Neutrophil (primary cell): ENCODE measurements at regions not wholly inside any gene's neighbourhood (a gene's known extent, or its start where the extent isn't known, plus 50 kb on each side); places are given as distances from the start of the nearest gene placed in this dataset.

ENCODE experiments used
- H3K27ac ChIP-seq: fragments of 200-600 bp; sonication (generic); 2 replicates; pipeline ENCODE4 v1.5.1; 2016; ENCODE audit warnings: mild to moderate bottlenecking, moderate library complexity
- H3K27me3 ChIP-seq: fragments of 200-600 bp; sonication (generic); 2 replicates; pipeline ENCODE4 v1.6.0; 2016; ENCODE audit warnings: mild to moderate bottlenecking
- H3K36me3 ChIP-seq: fragments of 200-600 bp; sonication (generic); 2 replicates; pipeline ENCODE4 v1.5.1; 2017
- H3K4me1 ChIP-seq, 2 experiments: fragments of 200-600 bp in 1 of 2; sonication (generic) in 1 of 2; 1 replicate in 1 of 2; 2 replicates in 1 of 2; pipeline versions ENCODE4 v1.5.1 to v1.6.1; 2013 to 2016; ENCODE audit warnings: low read depth in 1 of 2, low read length in 1 of 2, mild to moderate bottlenecking in 1 of 2, moderate library complexity in 1 of 2; ENCODE audit not compliant: control insufficient read depth in 1 of 2, insufficient read depth in 1 of 2
- H3K4me3 ChIP-seq, 2 experiments: fragments of 200-600 bp in 1 of 2; sonication (generic) in 1 of 2; 1 replicate in 1 of 2; 2 replicates in 1 of 2; pipeline ENCODE4 v1.5.1; 2013 to 2016; ENCODE audit warnings: low read depth in 1 of 2, low read length in 1 of 2, mild to moderate bottlenecking in 1 of 2, moderate library complexity in 1 of 2
- H3K9me3 ChIP-seq: fragments of 200-600 bp; sonication (generic); 2 replicates; pipeline ENCODE4 v1.5.1; 2016
- CTCF ChIP-seq: fragments of 200-600 bp; sonication (generic); IDR thresholded peaks from 2 replicates; pipeline ENCODE4 v1.5.1; 2016; ENCODE audit warnings: antibody characterized with exemption

- H3K36me3 ChIP-seq, result no peaks in the 10 kb centered on the region
- TF ChIP-seq CTCF, result no peak
Observed at GRCh38 chr5:68011801-68012200, 203.8 kb upstream of the PIK3R1 start.

GRCh38 chr5:68011259-68011760, 204.2 kb upstream of the PIK3R1 start:
- H3K9me3 ChIP-seq, result no peaks in the 10 kb centered on the region
- no peaks in the 10 kb centered on the region for H3K27me3 ChIP-seq
- H3K36me3 ChIP-seq, result no peaks in the 10 kb centered on the region
- TF ChIP-seq CTCF, result no peak
- no peak overlapping the region for H3K27ac ChIP-seq
- H3K4me1 ChIP-seq, result peaks cover 13 to 15% of the 10 kb centered on the region in 2 experiments
- H3K4me3 ChIP-seq, result no peak overlapping the region

More at GRCh38 chr5:68011801-68012200, 203.8 kb upstream of the PIK3R1 start:
- H3K4me3 ChIP-seq, result no peak overlapping the region
- no peaks in the 10 kb centered on the region for H3K27me3 ChIP-seq
- H3K4me1 ChIP-seq, result peaks cover 13 to 15% of the 10 kb centered on the region in 2 experiments
- H3K27ac ChIP-seq, result no peak overlapping the region
- no peaks in the 10 kb centered on the region for H3K9me3 ChIP-seq

- TF ChIP-seq CTCF, result no peak
- H3K9me3 ChIP-seq, result no peaks in the 10 kb centered on the region
- H3K4me3 ChIP-seq, result no peak overlapping the region
- no peaks in the 10 kb centered on the region for H3K36me3 ChIP-seq
- H3K4me1 ChIP-seq, result peaks cover 13 to 15% of the 10 kb centered on the region in 2 experiments
- H3K27me3 ChIP-seq, result no peaks in the 10 kb centered on the region
- H3K27ac ChIP-seq, result no peak overlapping the region
Observed at GRCh38 chr5:68010740-68011139, 204.8 kb upstream of the PIK3R1 start.

GRCh38 chr5:68007451-68007850, 208.1 kb upstream of the PIK3R1 start:
- TF ChIP-seq CTCF, result no peak
- Histone ChIP-seq H3K27ac (no peak overlapping the region), H3K36me3 (no peaks in the 10 kb centered on the region), H3K9me3 (no peaks in the 10 kb centered on the region), H3K27me3 (no peaks in the 10 kb centered on the region), H3K4me1 (peaks cover 13 to 15% of the 10 kb centered on the region in 2 experiments), H3K4me3 (no peak overlapping the region)

GRCh38 chr5:68002836-68003235, 212.7 kb upstream of the PIK3R1 start:
- Histone ChIP-seq H3K27me3 (no peaks in the 10 kb centered on the region), H3K9me3 (no peaks in the 10 kb centered on the region), H3K27ac (no peak overlapping the region), H3K36me3 (no peaks in the 10 kb centered on the region), H3K4me1 (peaks cover 3% of the 10 kb centered on the region in 2 experiments), H3K4me3 (no peak overlapping the region)
- TF ChIP-seq CTCF, result no peak

- Histone ChIP-seq H3K4me1 (no peaks in the 10 kb centered on the region), H3K27ac (no peak overlapping the region), H3K27me3 (no peaks in the 10 kb centered on the region), H3K4me3 (no peak overlapping the region), H3K36me3 (no peaks in the 10 kb centered on the region), H3K9me3 (no peaks in the 10 kb centered on the region)
- no peak for TF ChIP-seq CTCF
Observed at GRCh38 chr5:68000805-68001204, 214.8 kb upstream of the PIK3R1 start.
